HL-60/S4 treated with retinoic acid at 250 ng/mL for 4 days and 3 days (cell line): ENCODE measurements at regions not wholly inside any gene's neighbourhood (a gene's known extent, or its start where the extent isn't known, plus 50 kb on each side); places are given as distances from the start of the nearest gene placed in this dataset.
"Not testable (repeated sequence)": the region's sequence is repeated elsewhere in the genome, so short reads cannot be mapped to it uniquely, and the experiment has no call there.

Source experiments
- in situ Hi-C: fragments of 300-500 bp; cut with MboI; formaldehyde crosslinking; loops from 2 replicates; pipeline ENCODE4 v1.7.0; 2022; ENCODE audit warnings: low sequenced_read_pairs

DNA sequence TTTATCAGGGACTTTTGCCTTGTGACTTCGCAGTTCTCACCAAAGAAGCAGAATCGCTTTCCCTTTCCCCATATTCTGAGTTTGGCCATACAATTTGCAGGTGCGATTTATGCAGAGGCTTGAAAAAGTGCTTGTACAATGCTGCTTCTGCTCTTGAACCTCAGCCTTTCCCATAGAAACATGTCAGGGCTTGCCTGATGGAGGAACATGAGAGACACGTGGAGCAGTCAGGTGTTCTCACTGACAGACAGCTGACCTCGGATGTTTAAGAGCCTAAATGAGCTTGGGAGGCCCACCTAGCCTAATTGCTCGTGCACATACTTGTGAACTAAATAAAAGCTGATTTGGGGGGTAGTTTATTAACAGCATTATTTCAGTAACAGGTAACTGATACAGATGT is 290.0 kb downstream of the S1PR1 start:
- in situ Hi-C loops = no loop called here

DNA sequence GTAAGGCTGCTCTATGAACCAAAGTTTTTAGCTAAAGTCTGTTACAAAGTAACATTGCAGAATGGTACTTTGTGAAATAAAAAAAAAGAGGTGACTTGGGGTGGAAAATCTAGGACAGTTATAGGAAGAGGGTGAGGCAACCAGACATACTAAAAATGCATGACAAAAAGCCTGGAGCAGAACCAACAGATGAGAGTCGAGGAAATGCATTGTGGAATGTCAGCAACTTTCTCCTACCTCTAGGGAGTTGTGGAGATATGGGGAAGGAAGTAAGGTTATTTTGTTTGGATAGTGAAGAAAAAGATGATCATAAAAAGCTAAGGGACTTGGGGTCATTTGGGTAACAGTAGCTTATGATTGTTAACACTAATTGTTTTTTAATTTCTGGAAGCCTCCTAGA is 295.6 kb downstream of the S1PR1 start:
- in situ Hi-C loops = no loop called here

- in situ Hi-C loops = no loop called here
Observed at GRCh38 chr1:101540161-101540560, 303.3 kb downstream of the S1PR1 start.

- in situ Hi-C loops = no loop called here
Observed at GRCh38 chr1:101546885-101547284, 310.1 kb downstream of the S1PR1 start.

DNA sequence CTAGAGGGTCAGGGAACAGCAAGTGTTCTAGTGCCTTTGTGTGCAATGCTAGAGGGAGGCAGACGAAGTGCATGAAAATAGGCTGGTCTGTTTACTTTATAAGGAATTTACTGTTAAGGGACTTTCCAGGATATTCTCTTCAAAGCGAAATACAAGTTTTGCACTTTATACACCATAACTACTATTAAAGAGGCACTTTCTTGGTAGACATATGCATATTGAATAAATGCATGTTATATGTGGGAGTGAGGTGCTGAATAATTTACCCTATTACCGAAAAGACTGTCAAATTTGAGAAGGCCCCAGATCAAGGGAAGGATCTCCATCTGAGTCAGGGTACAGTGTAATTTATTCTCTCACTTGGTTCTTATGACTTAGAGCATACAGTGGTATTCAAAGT is 310.5 kb downstream of the S1PR1 start:
- in situ Hi-C loops = no loop called here

DNA sequence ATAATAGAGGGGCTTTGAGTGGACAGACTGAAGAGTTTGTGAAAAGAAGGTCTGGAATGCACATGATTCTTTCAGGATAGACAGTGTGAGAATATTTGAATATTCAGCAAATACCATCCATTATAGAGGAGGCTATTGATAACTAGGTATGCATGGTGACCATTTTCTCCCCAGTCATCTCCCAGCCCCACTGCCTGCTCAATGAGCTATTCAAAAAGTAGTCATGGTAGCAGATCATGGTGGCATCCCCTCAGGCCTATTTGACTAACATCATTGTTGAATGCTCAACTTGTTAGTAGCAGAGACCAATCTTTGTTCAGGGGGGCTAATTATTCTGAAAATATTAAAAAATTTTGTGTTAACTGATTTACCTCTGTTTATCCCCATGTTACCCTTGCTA is 311.6 kb downstream of the S1PR1 start:
- in situ Hi-C loops = no loop called here

DNA sequence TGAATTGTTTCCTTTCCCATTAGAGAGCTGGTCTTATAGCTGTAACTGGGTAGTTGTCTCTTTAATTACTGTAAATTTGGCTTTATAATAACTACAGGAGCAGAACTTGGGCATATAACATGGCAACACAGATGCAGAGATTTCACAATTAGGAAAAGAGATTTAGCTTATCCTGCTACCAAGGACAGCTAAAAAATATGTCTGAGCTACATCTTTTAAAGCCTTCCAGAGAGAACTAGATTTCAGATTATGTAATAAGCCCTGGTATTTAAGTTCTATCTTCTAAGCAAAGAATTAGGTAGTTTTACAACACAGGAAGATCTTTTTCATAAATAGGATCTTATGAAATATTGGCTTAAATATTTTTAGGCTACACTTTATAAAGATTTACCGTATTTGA is 313.8 kb downstream of the S1PR1 start:
- in situ Hi-C loops = no loop called here

DNA sequence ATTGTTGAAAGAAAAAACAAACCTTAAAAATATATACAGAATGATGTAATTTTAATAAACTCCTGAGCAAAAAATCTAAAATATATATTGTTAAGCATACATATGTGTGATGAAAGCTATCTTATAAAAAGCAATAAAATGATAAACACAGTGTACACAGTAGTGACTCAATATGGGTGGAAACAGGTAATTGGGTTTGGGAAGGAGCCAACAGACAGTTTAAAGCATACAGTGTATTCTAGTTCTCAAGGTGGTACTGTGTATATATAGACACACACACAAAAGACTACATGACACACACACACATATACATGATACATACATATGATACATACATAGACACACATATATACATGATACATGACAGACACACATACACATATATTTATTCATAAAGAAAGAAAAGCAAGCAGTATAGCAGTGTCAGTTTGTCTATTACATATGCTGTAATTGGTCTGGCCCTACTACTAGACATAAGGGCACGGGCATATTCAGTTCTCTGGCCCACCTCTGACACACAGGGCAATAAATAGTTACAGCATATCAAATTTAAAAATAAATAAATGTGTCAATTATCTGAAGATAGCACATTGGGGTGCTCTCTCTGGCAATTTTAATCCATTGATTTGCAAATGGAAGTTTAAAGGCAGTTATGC is 330.2 kb downstream of the S1PR1 start:
- in situ Hi-C loops = no loop called here

DNA sequence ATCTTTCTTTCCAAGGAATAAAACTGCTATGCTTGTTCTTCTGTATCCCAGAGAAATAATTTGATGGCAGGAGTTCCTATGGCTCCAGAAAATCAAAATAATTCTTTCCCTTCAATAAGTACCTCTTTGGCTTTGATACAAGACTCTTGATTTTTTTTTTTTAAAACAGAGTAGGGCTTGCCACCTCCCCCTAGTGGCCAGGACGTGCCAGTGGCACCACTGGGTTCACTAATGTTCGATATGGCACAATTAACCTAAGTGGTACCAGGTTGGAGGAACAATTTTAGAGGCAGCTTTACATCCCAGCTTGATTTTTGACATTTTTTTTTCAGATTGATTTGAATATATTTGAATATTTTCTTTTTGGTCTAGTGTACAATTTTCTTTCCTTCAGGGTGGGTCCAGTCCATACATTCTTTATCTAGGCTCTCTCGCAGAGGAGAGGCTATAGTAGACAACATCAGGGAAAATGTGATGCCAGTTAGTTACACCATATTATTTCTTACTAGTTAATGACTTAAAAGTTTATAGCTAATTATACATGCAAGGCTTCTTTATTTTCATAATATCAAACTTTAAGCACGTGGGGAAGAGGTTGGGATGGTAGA is 330.9 kb downstream of the S1PR1 start:
- in situ Hi-C loops = no loop called here

DNA sequence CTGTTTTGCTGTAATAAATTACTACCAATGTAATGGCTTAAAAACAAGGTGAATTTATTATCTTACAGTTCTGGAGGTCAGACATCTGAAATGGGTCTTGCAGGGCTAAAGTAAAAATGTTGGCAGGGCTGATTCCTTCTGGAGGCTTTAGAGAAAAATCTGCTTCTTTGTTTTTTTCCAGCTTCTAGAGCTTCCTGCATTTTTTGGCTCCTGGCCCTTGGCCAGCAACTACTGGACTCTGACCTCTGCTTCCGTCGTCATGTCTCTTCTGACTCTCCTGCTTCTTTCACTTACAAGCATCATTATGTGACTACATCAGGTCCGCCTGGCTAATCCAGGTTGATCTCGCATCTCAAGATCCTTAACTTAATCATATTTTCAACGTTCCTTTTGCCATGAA is 350.9 kb downstream of the S1PR1 start:
- in situ Hi-C loops = no loop called here

DNA sequence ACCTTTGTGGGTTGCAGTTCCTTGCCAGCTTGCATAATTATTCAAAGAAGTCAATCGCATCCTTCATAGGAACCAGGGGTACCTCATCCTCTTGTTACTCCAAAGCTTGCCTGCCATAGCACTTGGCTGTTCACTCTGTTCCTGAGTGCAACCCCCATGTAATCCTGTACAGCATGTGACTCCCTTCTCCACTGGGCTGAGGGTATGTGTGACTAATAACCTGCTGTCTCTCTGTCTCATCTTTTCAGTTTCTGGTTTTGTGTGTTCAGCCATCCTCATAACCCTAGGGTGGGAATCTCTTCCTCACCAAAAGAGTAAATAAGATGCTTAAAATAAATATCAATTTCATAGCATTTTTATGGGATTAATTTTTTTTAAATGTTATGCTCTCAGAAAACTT is 351.9 kb downstream of the S1PR1 start:
- in situ Hi-C loops = no loop called here

GRCh38 chr1:101592845-101593244 is 356.0 kb downstream of the S1PR1 start:
- in situ Hi-C loops = no loop called here

- in situ Hi-C loops = no loop called here
Observed at GRCh38 chr1:101595881-101596374, 359.1 kb downstream of the S1PR1 start.

GRCh38 chr1:101600615-101601014 is 363.8 kb downstream of the S1PR1 start:
- in situ Hi-C loops = not testable (repeated sequence)

DNA sequence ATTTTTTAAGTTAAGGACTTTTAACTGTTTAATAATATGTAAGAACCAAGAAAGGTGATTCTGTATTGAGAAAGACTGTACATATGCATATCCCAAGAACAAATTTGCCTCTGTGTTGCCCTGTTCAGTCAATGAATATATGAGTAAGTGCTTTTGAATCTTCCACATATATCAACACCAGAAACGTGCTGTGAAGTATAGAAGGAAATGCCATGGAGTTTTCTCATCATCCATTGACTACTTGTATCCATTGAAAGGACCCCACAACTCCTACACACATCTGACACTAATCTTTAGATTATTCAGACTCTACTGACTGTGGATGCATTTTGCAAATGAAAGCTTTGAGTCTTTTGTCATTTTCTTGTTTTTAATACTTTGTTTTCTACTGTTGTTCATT is 366.9 kb downstream of the S1PR1 start:
- in situ Hi-C loops = no loop called here

GRCh38 chr1:101605878-101606277 is 369.1 kb downstream of the S1PR1 start:
- in situ Hi-C loops = no loop called here

GRCh38 chr1:101613546-101613945 is 376.7 kb downstream of the S1PR1 start:
- in situ Hi-C loops = no loop called here

GRCh38 chr1:101618900-101619299 is 377.8 kb downstream of the OLFM3 start:
- in situ Hi-C loops = no loop called here

DNA sequence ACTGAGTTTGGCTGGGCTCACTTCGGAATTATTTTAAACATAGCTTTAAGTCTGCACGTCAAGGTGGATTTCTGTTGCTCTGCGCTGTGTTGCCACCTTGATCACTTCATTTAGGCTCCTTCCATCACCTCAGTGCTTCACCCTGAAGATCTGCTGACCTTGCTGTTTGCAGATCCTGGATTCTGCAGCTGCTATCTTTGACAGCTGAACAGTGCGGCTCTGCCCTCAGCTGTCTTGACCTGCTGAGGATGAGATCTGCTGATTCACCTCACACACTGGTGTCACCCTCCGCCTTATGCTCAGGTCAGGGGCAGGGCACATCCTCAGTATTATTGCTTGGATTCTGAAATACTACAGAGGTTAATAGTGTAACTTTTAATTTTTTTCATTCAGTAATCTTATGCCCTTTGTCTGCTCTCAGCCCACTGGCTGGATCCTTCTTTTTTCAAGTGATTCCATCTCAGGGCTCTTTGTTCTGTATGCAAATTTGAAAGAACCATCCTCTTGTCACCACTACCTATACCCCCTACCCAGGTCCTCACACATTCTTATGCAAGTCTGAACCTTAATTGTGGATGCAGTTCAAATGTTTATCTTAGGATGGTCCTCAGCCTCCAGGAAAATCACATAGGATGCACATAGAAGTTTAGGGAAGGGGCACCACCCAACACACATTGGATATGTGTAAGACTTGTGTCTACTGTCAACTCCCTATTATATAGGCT is 364.0 kb downstream of the OLFM3 start:
- in situ Hi-C loops = no loop called here

DNA sequence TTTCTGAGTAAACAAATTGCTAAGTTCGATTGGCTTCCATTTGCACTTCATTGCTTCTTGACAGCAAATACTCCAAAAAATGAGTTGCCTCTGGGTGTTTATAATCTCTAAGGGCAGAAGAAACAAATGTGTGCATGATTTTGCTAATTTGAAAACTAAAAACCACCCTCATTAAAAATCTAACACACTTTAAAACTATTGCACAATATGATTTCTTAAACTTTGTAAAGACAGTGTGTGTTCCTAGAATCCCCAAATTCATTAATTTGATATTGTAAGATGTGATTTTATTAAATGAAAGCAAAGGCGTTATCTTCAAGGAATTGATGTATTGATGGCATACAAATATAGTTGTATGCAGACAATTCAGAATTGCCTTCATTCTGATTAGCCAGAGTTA is 350.9 kb downstream of the OLFM3 start:
- in situ Hi-C loops = no loop called here

GRCh38 chr1:101652484-101652883 is 344.2 kb downstream of the OLFM3 start:
- in situ Hi-C loops = no loop called here

GRCh38 chr1:101653482-101653946 is 343.2 kb downstream of the OLFM3 start:
- in situ Hi-C loops = no loop called here
